GM19324 (cell line): ENCODE measurements at regions not wholly inside any gene's neighbourhood (a gene's known extent, or its start where the extent isn't known, plus 50 kb on each side); places are given as distances from the start of the nearest gene placed in this dataset.

Experiments used
- ATAC-seq: cut with Tn5 transposase; IDR thresholded peaks from one replicate; pipeline ENCODE4 v1.9.1; 2021; ENCODE audit warnings: mild to moderate bottlenecking, moderate library complexity; ENCODE audit not compliant: unreplicated experiment, low FRiP score

- ATAC-seq, result no peak
Measured at GRCh38 chr4:177568931-177569330, 126.7 kb upstream of the AGA start.

DNA sequence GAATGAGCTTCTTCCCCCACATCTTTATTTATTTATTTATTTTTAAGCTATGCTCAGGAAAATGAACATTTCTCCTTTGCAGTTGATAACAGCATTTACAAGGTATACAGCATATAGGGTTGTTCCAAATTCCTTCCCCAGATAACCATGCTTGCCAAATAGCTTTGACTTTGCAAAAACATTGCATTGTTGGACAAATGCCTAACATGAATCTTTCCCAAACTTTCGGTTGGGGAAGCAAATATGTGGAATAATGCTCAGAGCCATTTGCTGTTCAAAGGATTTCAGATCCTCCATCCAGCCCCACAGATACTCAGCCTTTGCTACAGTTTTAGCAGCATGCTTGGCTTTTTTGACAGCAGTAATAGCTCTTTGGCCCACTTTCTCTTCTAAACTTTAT is 127.2 kb upstream of the AGA start:
- no peak for ATAC-seq

DNA sequence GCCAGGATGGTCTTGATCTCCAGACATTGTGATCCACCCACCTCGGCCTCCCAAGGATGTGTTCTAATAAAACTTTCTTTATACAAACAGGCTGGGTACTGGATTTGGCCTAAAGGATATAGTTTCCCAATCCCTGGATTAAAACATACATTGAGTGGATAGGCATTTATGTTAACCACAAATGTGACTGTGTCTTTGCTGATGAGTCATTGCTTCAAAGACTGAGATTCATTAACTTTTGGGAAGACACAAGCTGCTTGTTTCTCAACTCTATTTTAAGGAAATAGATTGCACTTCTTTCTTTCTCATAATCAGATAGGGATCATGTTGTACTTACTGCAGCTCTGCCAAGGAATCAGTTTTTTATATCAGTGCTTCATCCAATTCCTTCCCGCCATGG is 131.3 kb upstream of the AGA start:
- ATAC-seq, result no peak

DNA sequence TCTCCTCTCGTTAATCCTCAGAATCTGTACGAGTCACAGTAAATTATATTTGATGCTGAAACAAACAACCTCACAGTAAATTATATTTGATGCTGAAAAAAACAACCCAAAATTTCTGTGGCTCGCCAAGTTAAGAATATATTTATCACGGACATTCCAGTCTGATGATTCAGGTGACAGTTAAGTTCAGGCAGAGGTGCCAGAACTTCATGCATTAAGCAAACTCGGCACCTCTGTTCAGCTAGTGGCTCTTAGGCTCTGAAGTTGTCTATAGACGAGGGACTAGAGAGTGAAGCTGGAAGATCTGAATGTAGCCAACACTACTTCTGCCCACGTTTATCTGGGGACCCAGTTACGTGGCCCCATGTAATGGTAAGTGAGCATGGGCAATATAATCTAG is 132.2 kb upstream of the AGA start:
- no peak for ATAC-seq

DNA sequence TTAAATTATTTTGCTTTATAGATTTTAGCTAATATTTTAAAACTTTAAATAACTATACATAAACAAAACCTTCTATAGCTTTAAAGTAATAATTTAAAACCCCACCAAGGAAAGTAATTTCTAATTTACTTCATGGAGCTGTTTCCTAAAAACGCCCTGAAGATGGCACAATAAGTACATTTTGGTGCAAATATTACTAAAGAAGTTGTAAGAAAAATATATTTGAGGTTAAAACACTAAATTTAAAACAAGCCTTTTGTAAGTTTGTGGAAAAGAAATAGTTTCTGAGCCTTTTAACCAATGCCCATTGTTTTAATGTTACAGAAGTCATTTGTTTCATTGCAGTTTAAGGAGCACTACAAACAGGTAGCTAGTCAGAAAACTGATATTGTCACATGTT is 137.4 kb upstream of the AGA start:
- ATAC-seq, result no peak

DNA sequence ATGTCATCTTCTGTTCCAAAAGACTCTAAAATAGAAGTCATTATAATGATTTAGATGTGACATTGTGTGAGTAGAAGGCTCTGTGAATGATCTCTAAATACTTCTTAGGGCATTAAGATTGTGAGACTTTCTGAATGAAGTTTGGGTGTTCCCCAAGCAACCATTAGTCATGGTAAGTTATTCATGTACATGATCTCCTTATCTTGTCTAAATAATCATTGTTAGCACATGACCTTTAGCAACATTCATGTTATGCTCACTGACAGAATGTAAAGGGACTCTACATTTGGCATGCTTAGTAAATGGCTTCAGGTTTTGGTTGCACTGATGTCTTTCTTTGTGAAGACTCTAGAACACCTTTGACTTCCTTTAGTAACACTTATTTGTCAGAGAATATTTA is 140.8 kb upstream of the AGA start:
- no peak for ATAC-seq

- ATAC-seq, result no peak
Measured at GRCh38 chr4:177587989-177588388, 145.8 kb upstream of the AGA start.

- ATAC-seq, result no peak
Measured at GRCh38 chr4:177595386-177595785, 153.1 kb upstream of the AGA start.

DNA sequence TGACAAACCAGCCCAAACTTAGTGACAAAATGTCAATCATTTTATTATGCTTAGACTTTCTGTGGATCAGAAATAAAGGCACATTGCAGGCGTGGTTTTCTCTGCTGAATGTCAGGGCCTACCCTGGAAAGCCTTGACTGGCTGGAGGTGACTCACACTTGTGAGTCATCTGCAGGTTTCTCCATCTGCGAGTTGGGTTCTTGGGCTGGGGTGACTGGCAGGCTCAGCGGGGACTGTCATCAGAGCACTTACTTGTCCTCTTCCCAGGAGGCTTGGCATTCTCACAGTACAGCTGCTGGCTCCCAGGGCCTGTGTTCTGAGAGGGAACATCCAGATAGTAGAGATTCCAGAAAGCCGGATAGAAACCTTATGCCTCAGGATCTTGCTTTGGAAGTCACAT is 153.8 kb upstream of the AGA start:
- no peak for ATAC-seq

GRCh38 chr4:177596991-177597390 is 154.8 kb upstream of the AGA start:
- no peak for ATAC-seq

DNA sequence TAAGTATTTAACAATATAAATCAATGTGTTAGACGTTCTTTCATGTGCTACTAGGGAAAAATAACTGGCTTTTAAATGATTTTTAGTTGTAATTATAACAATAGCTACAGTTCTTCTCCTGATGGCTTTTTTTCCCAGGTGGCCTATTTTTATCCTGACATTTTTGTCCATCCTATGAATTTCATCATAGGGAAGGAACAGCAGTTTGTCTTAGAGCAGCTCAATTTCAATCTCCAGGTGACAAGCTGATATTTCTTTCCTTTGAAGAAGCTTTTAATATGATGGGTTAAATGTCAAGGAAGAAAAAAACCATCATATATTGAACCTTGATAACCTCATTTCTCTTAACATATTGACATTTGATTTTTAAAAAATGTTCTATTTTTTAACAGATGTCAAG is 163.0 kb upstream of the AGA start:
- ATAC-seq, result no peak

GRCh38 chr4:177607111-177607573 is 164.9 kb upstream of the AGA start:
- no peak for ATAC-seq

GRCh38 chr4:177611974-177612664 is 169.9 kb upstream of the AGA start:
- no peak for ATAC-seq

- ATAC-seq, result no peak
Measured at GRCh38 chr4:177612684-177613083, 170.4 kb upstream of the AGA start.

DNA sequence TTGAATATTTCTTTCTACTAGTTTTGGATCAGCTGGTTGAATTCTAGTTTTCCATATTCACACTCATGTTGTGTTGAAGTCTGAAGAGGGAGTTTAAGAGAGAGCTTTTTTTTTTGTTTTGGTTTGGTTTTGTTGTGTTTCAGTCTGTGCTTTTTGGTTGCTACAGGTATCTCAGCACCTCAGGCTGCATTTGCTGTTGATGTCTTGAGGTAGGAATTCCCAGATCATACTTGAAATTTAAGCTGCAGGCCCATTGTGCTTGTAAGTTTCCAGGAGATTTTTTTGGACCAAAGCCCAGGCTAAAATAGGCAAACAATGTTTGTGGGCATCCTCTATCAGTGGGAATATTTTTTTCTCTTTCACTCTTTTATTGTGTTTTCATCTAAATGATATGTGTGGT is 190.2 kb upstream of the AGA start:
- ATAC-seq, result no peak

GRCh38 chr4:177638871-177639270 is 196.6 kb upstream of the AGA start:
- ATAC-seq, result no peak

- ATAC-seq, result no peak
Measured at GRCh38 chr4:177640864-177641263, 198.6 kb upstream of the AGA start.

DNA sequence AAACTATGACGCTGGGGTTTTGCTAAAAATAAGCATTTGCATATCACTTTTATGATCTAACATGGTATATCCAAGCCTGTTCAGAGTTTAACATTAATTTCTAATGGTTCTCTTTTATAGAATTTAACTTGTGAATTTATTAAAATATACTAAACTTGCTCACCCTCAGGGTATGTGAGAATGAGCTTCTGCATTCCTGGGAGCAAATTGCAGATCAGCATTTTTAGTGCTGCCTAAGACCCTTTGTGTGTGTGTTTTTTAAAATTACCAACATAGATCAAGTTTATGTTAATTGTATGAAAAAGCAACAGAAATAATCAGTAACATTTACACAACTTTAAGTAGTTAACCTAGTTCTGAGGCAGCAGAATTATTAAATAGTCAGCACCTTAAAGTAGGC is 218.0 kb upstream of the AGA start:
- no peak for ATAC-seq

DNA sequence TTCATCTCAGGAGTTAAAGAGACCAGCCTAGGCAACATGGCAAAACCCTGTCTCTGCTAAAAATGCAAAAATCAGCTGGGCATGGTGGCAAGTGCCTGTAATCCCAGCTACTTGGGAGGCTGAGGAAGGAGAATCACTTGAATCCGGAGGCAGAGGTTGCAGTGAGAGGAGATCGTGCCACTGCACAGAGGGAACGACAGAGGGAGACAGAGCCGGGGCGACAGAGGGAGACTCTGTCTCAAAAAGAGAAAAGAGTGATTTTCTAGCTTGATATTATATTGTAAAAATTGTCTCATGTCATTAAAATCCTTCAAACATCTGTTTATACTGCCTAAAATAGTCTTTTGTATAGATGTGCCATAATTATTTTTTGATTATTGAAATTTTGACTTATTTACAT is 225.4 kb upstream of the AGA start:
- no peak for ATAC-seq

- ATAC-seq, result no peak
Measured at GRCh38 chr4:177671387-177671786, 229.2 kb upstream of the AGA start.

DNA sequence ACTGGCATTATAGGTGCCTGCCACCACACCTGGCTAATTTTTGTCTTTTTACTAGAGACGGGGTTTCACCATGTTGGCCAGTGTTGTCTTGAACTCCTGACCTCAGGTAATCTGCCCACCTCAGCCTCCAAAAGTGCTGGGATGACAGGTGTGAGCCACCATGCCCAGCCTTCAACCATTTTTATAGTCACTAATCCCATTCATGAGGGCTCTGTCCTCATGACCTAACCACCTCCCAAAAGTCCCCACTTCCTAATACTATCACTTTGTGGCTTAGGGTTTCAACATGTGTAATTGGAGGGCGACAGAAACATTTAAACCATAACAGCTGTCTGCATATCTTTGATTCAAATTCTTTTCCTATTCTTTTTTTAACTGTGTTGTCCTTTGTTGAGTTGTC is 229.6 kb upstream of the AGA start:
- no peak for ATAC-seq

DNA sequence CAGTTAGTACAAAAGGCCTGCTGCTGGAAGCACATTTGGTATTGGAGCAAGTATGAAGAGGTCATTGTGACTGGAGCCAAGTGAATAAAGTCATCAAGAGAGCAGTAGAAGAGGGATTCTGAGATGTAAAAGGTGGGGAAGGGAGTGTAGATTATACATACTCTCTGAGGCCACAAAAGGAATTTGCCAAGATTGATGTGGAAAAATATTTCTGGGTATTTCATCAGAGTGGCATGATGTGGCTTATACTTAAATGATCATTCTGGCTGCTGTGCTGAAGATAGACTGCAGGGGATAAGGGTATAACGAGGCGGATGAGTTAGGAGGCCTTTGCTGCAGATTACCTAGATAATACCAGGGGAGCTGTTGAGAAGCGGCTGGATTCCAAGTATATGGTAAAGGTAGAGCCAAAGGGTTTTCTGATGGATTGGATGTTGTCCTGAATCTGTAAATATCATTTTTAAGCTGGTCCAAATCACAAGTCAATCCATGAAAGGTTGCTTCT is 231.8 kb upstream of the AGA start:
- no peak for ATAC-seq

DNA sequence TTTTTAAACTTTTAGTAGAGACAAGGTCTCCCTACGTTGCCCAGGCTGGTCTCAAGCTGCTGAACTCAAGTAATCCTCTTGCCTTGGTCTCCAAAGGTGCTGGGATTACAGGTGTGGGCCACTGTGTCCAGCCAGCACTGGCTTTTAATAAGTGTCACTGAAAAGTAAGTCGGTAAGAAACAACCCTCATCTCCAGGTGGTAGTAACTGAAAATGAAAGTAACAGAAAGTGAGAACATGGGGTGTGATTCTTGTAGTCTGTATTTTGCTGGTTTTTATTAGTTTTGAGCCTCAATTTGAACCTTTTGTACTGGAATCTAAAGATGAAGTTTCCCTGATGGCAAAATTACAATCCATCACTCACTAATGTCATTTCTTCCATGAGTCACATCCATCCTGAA is 238.1 kb upstream of the AGA start:
- no peak for ATAC-seq
